Right lobe of liver (tissue), 6 donors: ENCODE measurements at regions not wholly inside any gene's neighbourhood (a gene's known extent, or its start where the extent isn't known, plus 50 kb on each side); places are given as distances from the start of the nearest gene placed in this dataset.
A peak's percentile ranks its signal among the peaks of the same experiment; 100 is the strongest.

Experiments used
- ATAC-seq, 4 donors: fragments of 200-7000 bp; cut with Tn5 transposase; one replicate each; pipeline ENCODE4 v1.9.1; 2020; ENCODE audit warnings: mild to moderate bottlenecking in 4 of 4, moderate library complexity in 4 of 4
- DNase-seq, 3 donors: peaks; one replicate each; pipeline ENCODE4 v3.0.0-alpha.2; 2020
- H3K27ac ChIP-seq, 3 donors: fragments of 200-600 bp; one replicate each; pipeline ENCODE4 v1.8.0; 2022
- H3K27me3 ChIP-seq, 2 donors: fragments of 200-600 bp; one replicate each; pipeline ENCODE4 v1.8.0; 2022
- H3K36me3 ChIP-seq, 4 donors: fragments of 200-600 bp; sonication (generic) in 1 of 4; one replicate each; pipeline versions ENCODE4 v1.5.1 to v1.8.0; 2017 to 2022; ENCODE audit warnings: control low read depth in 1 of 4
- H3K4me1 ChIP-seq, 4 donors: fragments of 200-600 bp; sonication (generic) in 1 of 4; one replicate each; pipeline versions ENCODE4 v1.5.1 to v1.8.0; 2017 to 2022; ENCODE audit warnings: control low read depth in 1 of 4
- H3K4me3 ChIP-seq, 3 donors: fragments of 200-600 bp; one replicate each; pipeline ENCODE4 v1.8.0; 2022
- H3K9me3 ChIP-seq, 4 donors: fragments of 200-600 bp; sonication (generic) in 1 of 4; one replicate each; pipeline versions ENCODE4 v1.5.1 to v1.8.0; 2017 to 2022; ENCODE audit warnings: control low read depth in 1 of 4
- POLR2A ChIP-seq: fragments of 450-650 bp; IDR thresholded peaks from one replicate; pipeline ENCODE4 v1.6.1; 2017; ENCODE audit warnings: antibody characterized with exemption, mild to moderate bottlenecking
- WGBS: methylation state at CpG from one replicate; pipeline ENCODE4 v1.1.6; 2018; ENCODE audit warnings: low coverage, low lambda C conversion rate; ENCODE audit not compliant: insufficient coverage; ENCODE audit errors: missing lambda C conversion rate; 5-methylcytosine and 5-hydroxymethylcytosine counted together
- intact Hi-C, 2 donors: fragments of 100-400 bp; cut with DNase I; formaldehyde crosslinking; loops; one replicate each; pipeline versions ENCODE4 v1.11.2 to v1.14.1; 2022
- TF ChIP-seq, protein P1 (sequence below), 4 donors: fragments of 200-600 bp in 3 of 4; fragments of 450-650 bp in 1 of 4; IDR thresholded peaks; one replicate each; pipeline versions ENCODE4 v1.5.1 to v1.8.0; 2016 to 2022; ENCODE audit warnings: antibody characterized with exemption in 4 of 4, mild to moderate bottlenecking in 2 of 4
- donor health status: DM: no; HTN: yes; CAD: no.
- donor health status: DM: no; HTN: no; CAD: no.
- donor health status: DM: no; HTN: no; CAD: no.
- donor health status: DM: no; HTN: yes; CAD: no.
- donor health status: DM: no; HTN: yes; CAD: no.

DNA sequence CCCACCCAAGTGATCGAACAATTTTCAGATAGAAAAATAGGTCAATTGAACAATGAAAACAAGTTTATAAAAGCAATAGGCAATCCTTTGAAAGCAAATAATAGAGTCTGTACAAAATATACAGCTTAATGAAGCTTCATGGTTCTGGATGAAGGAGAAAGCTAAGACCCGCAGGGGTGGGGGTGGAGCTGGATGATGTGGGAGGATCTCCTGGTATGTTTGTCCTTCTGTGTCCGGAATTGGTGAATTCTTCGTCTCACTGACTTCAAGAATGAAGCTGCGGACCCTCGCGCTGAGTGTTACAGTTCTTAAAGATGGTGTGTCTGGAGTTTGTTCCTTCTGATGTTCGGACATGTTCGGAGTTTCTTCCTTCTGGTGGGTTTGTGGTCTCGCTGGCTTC, 149.9 kb downstream of the NXNL2 start:
- no peak for TF ChIP-seq POLR2A
- TF ChIP-seq, protein P1, sequence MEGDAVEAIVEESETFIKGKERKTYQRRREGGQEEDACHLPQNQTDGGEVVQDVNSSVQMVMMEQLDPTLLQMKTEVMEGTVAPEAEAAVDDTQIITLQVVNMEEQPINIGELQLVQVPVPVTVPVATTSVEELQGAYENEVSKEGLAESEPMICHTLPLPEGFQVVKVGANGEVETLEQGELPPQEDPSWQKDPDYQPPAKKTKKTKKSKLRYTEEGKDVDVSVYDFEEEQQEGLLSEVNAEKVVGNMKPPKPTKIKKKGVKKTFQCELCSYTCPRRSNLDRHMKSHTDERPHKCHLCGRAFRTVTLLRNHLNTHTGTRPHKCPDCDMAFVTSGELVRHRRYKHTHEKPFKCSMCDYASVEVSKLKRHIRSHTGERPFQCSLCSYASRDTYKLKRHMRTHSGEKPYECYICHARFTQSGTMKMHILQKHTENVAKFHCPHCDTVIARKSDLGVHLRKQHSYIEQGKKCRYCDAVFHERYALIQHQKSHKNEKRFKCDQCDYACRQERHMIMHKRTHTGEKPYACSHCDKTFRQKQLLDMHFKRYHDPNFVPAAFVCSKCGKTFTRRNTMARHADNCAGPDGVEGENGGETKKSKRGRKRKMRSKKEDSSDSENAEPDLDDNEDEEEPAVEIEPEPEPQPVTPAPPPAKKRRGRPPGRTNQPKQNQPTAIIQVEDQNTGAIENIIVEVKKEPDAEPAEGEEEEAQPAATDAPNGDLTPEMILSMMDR (IDR thresholded peaks at IDR 0.05): no peak
- WGBS: 62% methylated on average over 10 of the region's 10 CpGs
- Histone ChIP-seq H3K27me3 (no peaks in the 10 kb centered on the region), H3K4me1 (peaks cover 0 to 3% (median 0%) of the 10 kb centered on the region in 4 donors), H3K4me3 (no peak overlapping the region), H3K9me3 (no peaks in the 10 kb centered on the region), H3K36me3 (no peaks in the 10 kb centered on the region), H3K27ac (no peak overlapping the region)
- ATAC-seq (no peak), DNase-seq (no peak)
- intact Hi-C loops: no loop called here

DNA sequence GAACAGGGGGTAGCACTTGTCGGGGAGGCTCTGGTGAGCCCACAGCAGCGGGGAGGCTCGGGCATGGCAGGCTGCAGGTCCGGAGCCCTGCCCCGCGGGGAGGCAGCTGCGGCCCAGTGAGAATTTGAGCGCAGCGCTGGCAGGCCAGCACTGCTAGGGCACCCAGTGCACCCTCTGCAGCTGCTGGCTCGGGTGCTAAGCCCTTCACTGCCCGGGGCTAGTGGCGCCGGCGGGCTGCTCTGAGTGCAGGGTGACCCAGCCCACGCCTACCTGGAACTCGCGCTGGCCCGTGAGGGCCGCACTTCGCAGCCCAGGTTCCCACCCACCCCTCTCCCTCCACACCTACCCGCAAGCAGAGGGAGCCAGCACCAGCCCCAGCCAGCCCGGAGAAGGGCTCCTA, 151.0 kb downstream of the NXNL2 start:
- no CpG with 5 or more reads among the region's 22 CpGs for WGBS
- DNase-seq: no peak
- TF ChIP-seq, protein P1 (IDR thresholded peaks at IDR 0.05): no peak
- no peak for TF ChIP-seq POLR2A
- Histone ChIP-seq H3K36me3 (no peaks in the 10 kb centered on the region), H3K27me3 (no peaks in the 10 kb centered on the region), H3K9me3 (no peaks in the 10 kb centered on the region), H3K27ac (no peak overlapping the region), H3K4me3 (no peak overlapping the region), H3K4me1 (peaks cover 0 to 6% (median 0%) of the 10 kb centered on the region in 4 donors)
- intact Hi-C loops: no loop called here
- no peak for ATAC-seq

DNA sequence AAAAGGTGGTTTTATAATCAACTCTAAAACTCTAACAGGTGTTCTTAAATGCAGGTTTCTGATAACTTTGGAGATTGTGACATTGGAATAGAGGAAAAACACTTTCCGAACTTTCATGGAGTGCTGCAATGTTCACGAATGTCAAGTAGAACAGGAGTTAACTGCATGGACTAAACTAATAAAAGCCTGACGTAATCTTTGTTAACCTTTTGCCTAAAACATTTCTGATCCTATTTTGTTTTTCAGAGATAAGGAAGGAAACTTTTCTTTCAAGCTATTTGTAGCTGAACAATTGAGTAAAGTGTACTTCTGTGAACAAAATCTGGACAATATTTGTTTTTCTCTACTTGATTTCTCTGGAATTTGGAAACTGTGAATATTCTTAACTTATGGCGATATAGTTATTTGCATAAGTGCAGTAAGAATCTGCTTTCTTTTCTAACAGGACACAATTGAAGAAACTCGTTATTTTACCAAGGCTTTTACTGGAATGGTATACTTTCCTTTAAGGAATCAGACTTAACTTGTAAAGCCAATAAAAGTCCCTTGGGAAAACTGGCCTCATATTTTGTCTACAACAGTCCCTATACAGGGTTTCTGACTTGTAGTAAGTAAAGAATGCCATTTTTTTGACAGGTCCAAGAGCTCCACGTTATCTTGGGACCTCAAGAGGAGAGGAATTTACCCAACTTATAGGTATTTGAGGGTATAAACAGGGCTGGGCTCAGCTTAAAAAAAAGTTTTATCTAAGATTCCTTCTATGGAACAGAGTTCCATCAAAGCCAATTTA, 154.7 kb downstream of the NXNL2 start:
- no peak overlapping the region for H3K4me3 ChIP-seq
- DNase-seq: no peak
- H3K4me1 ChIP-seq: peaks cover 0 to 6% (median 0%) of the 10 kb centered on the region in 4 donors
- intact Hi-C loops: no loop called here
- WGBS: 35% methylated on average over 6 of the region's 6 CpGs
- peak overlapping the region in 1 of 3 donors; percentile 15 for H3K27ac ChIP-seq
- ATAC-seq: peak; percentile 50 to 62 (median 60)
- TF ChIP-seq POLR2A: no peak
- TF ChIP-seq, protein P1 (IDR thresholded peaks at IDR 0.05): no peak
- H3K9me3 ChIP-seq: no peaks in the 10 kb centered on the region
- H3K27me3 ChIP-seq: no peaks in the 10 kb centered on the region
- no peaks in the 10 kb centered on the region for H3K36me3 ChIP-seq

DNA sequence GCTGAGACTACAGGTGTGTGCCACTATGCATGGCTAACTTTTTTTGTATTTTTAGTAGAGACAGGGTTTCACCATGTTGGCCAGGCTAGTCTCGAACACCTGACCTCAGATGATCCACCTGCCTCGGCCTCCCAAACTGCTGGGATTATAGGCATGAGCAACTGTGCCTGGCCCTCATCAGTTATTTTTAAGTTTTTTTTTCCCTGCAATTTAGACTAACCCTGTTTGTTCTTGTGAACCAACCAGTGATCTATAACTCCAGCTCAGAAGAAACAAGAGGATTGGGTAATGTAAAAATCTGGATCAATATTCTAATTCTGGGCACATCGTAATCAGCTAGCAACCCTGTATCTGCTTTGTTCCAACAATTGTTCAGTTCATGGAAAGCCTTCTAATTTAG, 155.7 kb downstream of the NXNL2 start:
- intact Hi-C loops: no loop called here
- DNase-seq (no peak), ATAC-seq (peak in 2 of 4 donors; percentile 55 to 60)
- Histone ChIP-seq H3K27me3 (no peaks in the 10 kb centered on the region), H3K4me1 (peaks cover 0 to 6% (median 0%) of the 10 kb centered on the region in 4 donors), H3K9me3 (no peaks in the 10 kb centered on the region), H3K36me3 (no peaks in the 10 kb centered on the region), H3K27ac (peak overlapping the region in 1 of 3 donors; percentile 15), H3K4me3 (no peak overlapping the region)
- no peak for TF ChIP-seq POLR2A
- TF ChIP-seq, protein P1 (IDR thresholded peaks at IDR 0.05): no peak
- WGBS: 39% methylated on average over 3 of the region's 3 CpGs
